Brain microvascular endothelial cell (primary cell): ENCODE measurements at regions not wholly inside any gene's neighbourhood (a gene's known extent, or its start where the extent isn't known, plus 50 kb on each side); places are given as distances from the start of the nearest gene placed in this dataset.

Experiments used
- DNase-seq: peaks from one replicate; pipeline ENCODE4 v3.0.0-alpha.2; 2020
- H3K27ac ChIP-seq: fragments of 250-450 bp; sonication (Bioruptor Pico); 2 replicates; pipeline ENCODE4 v1.5.1; 2020; ENCODE audit warnings: mild to moderate bottlenecking, moderate library complexity
- H3K27me3 ChIP-seq: fragments of 250-450 bp; sonication (Bioruptor Pico); replicated peaks from 2 replicates; pipeline ENCODE4 v1.5.1; 2020; ENCODE audit warnings: mild to moderate bottlenecking
- H3K36me3 ChIP-seq: fragments of 250-450 bp; sonication (Bioruptor Pico); replicated peaks from 2 replicates; pipeline ENCODE4 v1.5.1; 2020; ENCODE audit warnings: mild to moderate bottlenecking
- H3K4me3 ChIP-seq: 2 replicates; pipeline ENCODE4 v1.5.1; 2011; ENCODE audit warnings: low read depth, mild to moderate bottlenecking, control low read depth, low read length, moderate library complexity
- in situ Hi-C: cut with HindIII; loops from 2 replicates; pipeline ENCODE4 v1.10.0; 2017; ENCODE audit warnings: low sequenced_read_pairs, low pct_ligation_motif_present
- TF ChIP-seq, protein P1 (sequence below): IDR thresholded peaks from 2 replicates; pipeline ENCODE4 v1.5.1; 2011; ENCODE audit warnings: low read depth, mild to moderate bottlenecking, moderate library complexity, low read length, control low read depth, inconsistent platforms; ENCODE audit errors: missing control alignments

DNA sequence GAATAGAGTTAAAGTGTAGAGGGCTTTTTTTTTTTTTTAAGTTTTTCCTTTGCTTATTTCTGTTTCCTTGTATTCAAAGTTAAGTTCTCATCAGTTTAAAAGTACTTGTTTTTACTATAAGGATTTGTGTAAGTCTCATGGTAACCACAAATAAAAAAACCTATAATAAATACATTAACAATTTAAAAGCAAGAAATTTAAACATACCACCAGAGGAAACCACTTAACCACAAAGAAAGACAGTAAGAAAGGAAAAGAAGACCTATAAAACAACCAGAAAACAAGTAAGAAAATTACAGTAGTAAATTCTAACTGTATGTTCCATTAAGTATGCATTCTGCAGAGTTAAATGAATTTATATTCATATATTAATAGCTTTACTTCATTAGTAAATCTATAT lies 999.1 kb upstream of the ATXN8OS start:
- H3K27ac ChIP-seq, result no peak overlapping the region
- in situ Hi-C loops, result no loop called here
- H3K36me3 ChIP-seq, result no peaks in the 10 kb centered on the region
- TF ChIP-seq, protein P1, sequence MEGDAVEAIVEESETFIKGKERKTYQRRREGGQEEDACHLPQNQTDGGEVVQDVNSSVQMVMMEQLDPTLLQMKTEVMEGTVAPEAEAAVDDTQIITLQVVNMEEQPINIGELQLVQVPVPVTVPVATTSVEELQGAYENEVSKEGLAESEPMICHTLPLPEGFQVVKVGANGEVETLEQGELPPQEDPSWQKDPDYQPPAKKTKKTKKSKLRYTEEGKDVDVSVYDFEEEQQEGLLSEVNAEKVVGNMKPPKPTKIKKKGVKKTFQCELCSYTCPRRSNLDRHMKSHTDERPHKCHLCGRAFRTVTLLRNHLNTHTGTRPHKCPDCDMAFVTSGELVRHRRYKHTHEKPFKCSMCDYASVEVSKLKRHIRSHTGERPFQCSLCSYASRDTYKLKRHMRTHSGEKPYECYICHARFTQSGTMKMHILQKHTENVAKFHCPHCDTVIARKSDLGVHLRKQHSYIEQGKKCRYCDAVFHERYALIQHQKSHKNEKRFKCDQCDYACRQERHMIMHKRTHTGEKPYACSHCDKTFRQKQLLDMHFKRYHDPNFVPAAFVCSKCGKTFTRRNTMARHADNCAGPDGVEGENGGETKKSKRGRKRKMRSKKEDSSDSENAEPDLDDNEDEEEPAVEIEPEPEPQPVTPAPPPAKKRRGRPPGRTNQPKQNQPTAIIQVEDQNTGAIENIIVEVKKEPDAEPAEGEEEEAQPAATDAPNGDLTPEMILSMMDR, result no peak
- DNase-seq, result no peak
- no peaks in the 10 kb centered on the region for H3K27me3 ChIP-seq
- H3K4me3 ChIP-seq, result no peak overlapping the region

DNA sequence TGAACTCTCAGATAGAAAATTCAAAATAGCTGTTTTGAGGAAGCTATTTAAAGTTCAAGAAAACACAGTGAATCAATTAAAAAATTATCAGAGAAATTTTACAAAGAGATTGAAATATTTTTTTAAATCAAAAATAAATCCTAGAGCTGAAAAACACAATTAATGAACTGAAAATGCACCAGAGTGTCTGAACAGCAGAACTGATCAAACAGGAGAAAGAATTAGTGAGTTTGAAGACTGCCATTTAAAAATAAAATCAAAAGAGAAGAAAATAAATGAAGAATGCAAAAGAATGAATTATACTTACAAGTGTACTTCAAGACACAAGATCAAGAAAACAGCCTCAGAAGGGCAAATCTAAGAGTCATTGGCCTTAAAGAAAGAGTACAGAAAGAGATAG lies 1000.2 kb upstream of the ATXN8OS start:
- Histone ChIP-seq H3K27ac (no peak overlapping the region), H3K4me3 (no peak overlapping the region), H3K36me3 (no peaks in the 10 kb centered on the region), H3K27me3 (no peaks in the 10 kb centered on the region)
- in situ Hi-C loops, result no loop called here
- TF ChIP-seq, protein P1, result no peak
- no peak for DNase-seq

DNA sequence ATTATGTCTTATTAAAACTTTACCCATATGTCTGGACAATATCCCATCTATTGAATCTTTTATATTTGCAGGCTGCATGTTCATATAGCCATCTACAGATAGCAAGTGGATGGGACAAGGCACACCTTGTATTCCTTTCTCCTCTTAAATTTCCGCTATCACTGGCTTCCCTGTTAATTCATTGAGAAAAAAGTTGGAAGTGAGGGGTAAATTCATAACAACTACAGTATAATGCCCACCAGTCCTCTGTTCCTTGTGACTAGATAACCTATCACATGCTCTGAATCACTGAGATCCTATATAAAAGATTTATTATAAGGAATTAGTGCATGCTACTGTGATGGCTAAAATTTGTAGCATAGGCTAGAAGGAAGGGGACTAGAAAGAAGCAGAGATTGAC lies 1005.8 kb upstream of the ATXN8OS start:
- no peak for DNase-seq
- in situ Hi-C loops, result no loop called here
- Histone ChIP-seq H3K36me3 (no peaks in the 10 kb centered on the region), H3K27ac (no peak overlapping the region), H3K4me3 (no peak overlapping the region), H3K27me3 (no peaks in the 10 kb centered on the region)
- TF ChIP-seq, protein P1, result no peak

DNA sequence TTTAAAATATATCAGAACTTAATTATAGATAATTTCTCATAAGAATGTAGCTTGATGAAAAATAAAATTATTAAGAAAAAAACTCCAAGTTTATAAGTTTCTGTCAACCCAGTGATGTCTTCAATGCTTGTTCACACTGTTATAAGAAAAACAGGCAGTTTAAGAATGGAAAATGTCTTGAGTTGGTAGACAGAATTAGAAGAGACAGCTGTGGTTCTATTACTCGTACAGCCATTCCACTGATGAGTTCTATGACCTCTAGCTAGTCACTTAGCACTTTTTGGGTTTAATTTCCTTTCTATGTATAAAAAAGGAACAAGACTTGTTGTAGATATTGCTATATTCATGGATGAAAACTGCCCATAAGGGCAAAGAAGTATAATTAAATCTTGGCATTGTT lies 1013.1 kb upstream of the ATXN8OS start:
- no peak overlapping the region for H3K4me3 ChIP-seq
- no peaks in the 10 kb centered on the region for H3K27me3 ChIP-seq
- DNase-seq, result no peak
- TF ChIP-seq, protein P1, result no peak
- in situ Hi-C loops, result no loop called here
- no peak overlapping the region for H3K27ac ChIP-seq
- H3K36me3 ChIP-seq, result no peaks in the 10 kb centered on the region

DNA sequence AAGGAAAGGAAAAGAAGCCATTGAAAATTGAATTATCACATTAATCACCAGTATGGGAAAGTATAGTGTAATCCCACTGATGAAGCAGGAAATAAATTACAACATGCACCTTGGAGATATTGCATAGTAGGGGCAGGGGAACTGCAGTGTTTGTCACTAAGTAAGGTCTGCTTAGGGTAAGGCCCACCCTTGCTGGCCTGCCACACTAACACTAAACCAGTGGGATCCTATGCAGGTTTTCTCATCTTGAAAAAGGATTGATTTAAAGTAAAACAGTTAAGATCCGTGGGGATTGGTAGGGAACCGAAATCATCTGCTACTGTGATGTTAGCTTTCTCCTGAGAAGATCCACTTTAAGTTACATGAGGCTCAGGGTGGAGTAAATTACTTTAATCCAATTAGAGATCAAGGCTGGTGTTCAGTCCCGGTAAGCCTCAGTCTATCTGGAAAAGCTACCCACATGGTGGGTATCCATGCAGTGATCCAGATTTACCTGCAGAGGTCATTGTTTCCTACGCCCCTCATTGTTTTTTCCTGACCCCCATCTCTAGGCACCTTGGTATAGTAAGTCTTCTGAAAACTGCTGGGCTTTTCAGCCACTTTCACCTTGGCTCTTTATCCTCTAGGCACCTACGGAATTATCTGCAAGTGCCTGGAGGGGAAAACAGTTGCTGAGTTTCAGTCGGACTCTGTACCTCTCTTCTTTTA lies 1014.9 kb upstream of the ATXN8OS start:
- Histone ChIP-seq H3K4me3 (no peak overlapping the region), H3K36me3 (no peaks in the 10 kb centered on the region), H3K27ac (no peak overlapping the region), H3K27me3 (no peaks in the 10 kb centered on the region)
- TF ChIP-seq, protein P1, result no peak
- DNase-seq, result no peak
- in situ Hi-C loops, result no loop called here

DNA sequence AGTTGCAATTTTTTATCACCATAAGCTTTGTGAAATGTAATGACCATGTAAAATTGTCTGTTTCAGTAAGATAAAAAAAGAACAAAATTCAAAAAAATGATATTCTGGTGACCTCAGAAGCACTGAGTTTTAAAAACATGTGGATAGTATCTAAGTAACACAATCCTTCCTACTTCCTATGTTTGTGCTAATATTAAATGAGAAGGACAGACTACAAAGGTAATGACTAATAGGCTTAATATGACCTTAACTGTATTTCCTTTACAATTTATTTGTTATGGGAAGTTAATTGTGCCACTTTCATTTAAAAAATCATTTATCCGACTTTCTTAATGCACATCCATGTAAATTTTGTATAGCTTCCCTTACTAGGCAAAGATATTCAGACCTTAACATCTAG lies 1030.4 kb upstream of the ATXN8OS start:
- in situ Hi-C loops, result no loop called here

More for the DNA sequence above, 1030.4 kb upstream of the ATXN8OS start:
- TF ChIP-seq, protein P1, result no peak
- no peak for DNase-seq
- Histone ChIP-seq H3K4me3 (no peak overlapping the region), H3K27me3 (no peaks in the 10 kb centered on the region), H3K36me3 (no peaks in the 10 kb centered on the region), H3K27ac (no peak overlapping the region)
